ENCODE measurements at regions not wholly inside any gene's neighbourhood (a gene's known extent, or its start where the extent isn't known, plus 50 kb on each side); places are given as distances from the start of the nearest gene placed in this dataset.

GRCh38 chr5:72651109-72651508 is 143.9 kb upstream of the ZNF366 start:
- H3K27ac ChIP-seq, result no peak overlapping the region
- in situ Hi-C loops (cut with HindIII; ENCODE audit: low pct_ligation_motif_present, low sequenced_read_pairs), result no loop called here
- H3K27me3 ChIP-seq (replicated peaks), result no peaks in the 10 kb centered on the region
- H3K36me3 ChIP-seq (replicated peaks), result no peaks in the 10 kb centered on the region
- no peak overlapping the region for H3K4me3 ChIP-seq (ENCODE audit: low read depth, low read length)
- TF ChIP-seq CTCF (IDR thresholded peaks at IDR 0.05; ENCODE audit: low read depth, low read length, missing control alignments), result no peak
- no peak for DNase-seq

GRCh38 chr5:72649449-72649848 is 142.2 kb upstream of the ZNF366 start:
- peak; percentile 75 for DNase-seq
- no peaks in the 10 kb centered on the region for H3K27me3 ChIP-seq (replicated peaks)
- no peak overlapping the region for H3K27ac ChIP-seq
- no peak overlapping the region for H3K4me3 ChIP-seq (ENCODE audit: low read depth, low read length)
- in situ Hi-C loops (cut with HindIII; ENCODE audit: low pct_ligation_motif_present, low sequenced_read_pairs), result no loop called here
- no peak for TF ChIP-seq CTCF (IDR thresholded peaks at IDR 0.05; ENCODE audit: low read depth, low read length, missing control alignments)
- H3K36me3 ChIP-seq (replicated peaks), result no peaks in the 10 kb centered on the region

GRCh38 chr5:72648480-72648879 is 141.3 kb upstream of the ZNF366 start:
- no peaks in the 10 kb centered on the region for H3K27me3 ChIP-seq (replicated peaks)
- no peak overlapping the region for H3K4me3 ChIP-seq (ENCODE audit: low read depth, low read length)
- no peak for TF ChIP-seq CTCF (IDR thresholded peaks at IDR 0.05; ENCODE audit: low read depth, low read length, missing control alignments)
- in situ Hi-C loops (cut with HindIII; ENCODE audit: low pct_ligation_motif_present, low sequenced_read_pairs), result no loop called here
- no peaks in the 10 kb centered on the region for H3K36me3 ChIP-seq (replicated peaks)
- H3K27ac ChIP-seq, result no peak overlapping the region
- DNase-seq, result no peak

- DNase-seq, result no peak
- TF ChIP-seq CTCF (IDR thresholded peaks at IDR 0.05; ENCODE audit: low read depth, low read length, missing control alignments), result no peak
- in situ Hi-C loops (cut with HindIII; ENCODE audit: low pct_ligation_motif_present, low sequenced_read_pairs), result no loop called here
Observed at GRCh38 chr5:72647806-72648205, 140.6 kb upstream of the ZNF366 start.

GRCh38 chr5:72646246-72646866 is 139.1 kb upstream of the ZNF366 start:
- H3K27ac ChIP-seq, result no peak overlapping the region
- TF ChIP-seq CTCF (IDR thresholded peaks at IDR 0.05; ENCODE audit: low read depth, low read length, missing control alignments), result no peak
- no peak overlapping the region for H3K4me3 ChIP-seq (ENCODE audit: low read depth, low read length)
- H3K36me3 ChIP-seq (replicated peaks), result no peaks in the 10 kb centered on the region
- no peaks in the 10 kb centered on the region for H3K27me3 ChIP-seq (replicated peaks)
- in situ Hi-C loops (cut with HindIII; ENCODE audit: low pct_ligation_motif_present, low sequenced_read_pairs), result no loop called here
- no peak for DNase-seq

More at GRCh38 chr5:72647806-72648205, 140.6 kb upstream of the ZNF366 start:
- Histone ChIP-seq H3K27me3 (replicated peaks) (no peaks in the 10 kb centered on the region), H3K4me3 (ENCODE audit: low read depth, low read length) (no peak overlapping the region), H3K36me3 (replicated peaks) (no peaks in the 10 kb centered on the region), H3K27ac (no peak overlapping the region)

Data from brain microvascular endothelial cell (primary cell).